ENCODE measurements at regions not wholly inside any gene's neighbourhood (a gene's known extent, or its start where the extent isn't known, plus 50 kb on each side); places are given as distances from the start of the nearest gene placed in this dataset.

GRCh38 chr2:155424518-155424917, 726.0 kb downstream of the KCNJ3 start:
- Histone ChIP-seq H3K36me3 (no peaks in the 10 kb centered on the region), H3K4me3 (no peak overlapping the region), H3K9me3 (no peaks in the 10 kb centered on the region), H3K4me1 (no peaks in the 10 kb centered on the region), H3K27me3 (no peaks in the 10 kb centered on the region), H3K27ac (no peak overlapping the region)
- DNase-seq (no peak), ATAC-seq (no peak)
- TF ChIP-seq CTCF (IDR thresholded peaks at IDR 0.05), result no peak
- no peak for TF ChIP-seq POLR2A (IDR thresholded peaks at IDR 0.05)
- 62 to 80% (median 73%) methylated on average over 2 of the region's 2 CpGs for WGBS, 4 donors
- intact Hi-C loops (cut with DNase I), result no loop called here

DNA sequence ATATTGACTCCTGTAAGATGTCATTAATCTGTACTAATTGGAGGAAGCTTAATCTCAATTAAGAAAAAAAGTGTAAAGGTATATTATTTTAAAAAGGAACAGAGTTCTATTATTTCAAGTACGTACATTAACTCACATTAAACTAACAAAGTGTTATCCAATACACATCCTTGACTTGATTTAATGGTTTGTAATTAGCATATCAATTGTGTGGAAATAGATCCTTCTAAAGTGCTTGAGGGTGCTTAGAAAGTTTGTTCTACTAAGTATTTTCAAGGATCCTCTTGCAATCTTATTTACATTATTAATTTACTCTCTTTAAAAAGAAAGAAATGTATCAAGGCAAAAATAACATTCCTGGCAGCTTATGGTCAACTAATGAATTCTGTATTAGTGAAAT, 720.3 kb downstream of the KCNJ3 start:
- DNase-seq (no peak), ATAC-seq (no peak)
- H3K9me3 ChIP-seq, result peaks cover 0 to 9% (median 0%) of the 10 kb centered on the region in 12 donors
- no peak overlapping the region for H3K4me3 ChIP-seq
- intact Hi-C loops (cut with DNase I), result no loop called here
- H3K36me3 ChIP-seq, result no peaks in the 10 kb centered on the region
- TF ChIP-seq POLR2A (IDR thresholded peaks at IDR 0.05) (no peak), CTCF (IDR thresholded peaks at IDR 0.05) (no peak)
- no peaks in the 10 kb centered on the region for H3K4me1 ChIP-seq
- no peaks in the 10 kb centered on the region for H3K27me3 ChIP-seq
- H3K27ac ChIP-seq, result no peak overlapping the region
- WGBS, 4 donors, result 73 to 85% (median 80%) methylated on average over 1 of the region's 1 CpG

DNA sequence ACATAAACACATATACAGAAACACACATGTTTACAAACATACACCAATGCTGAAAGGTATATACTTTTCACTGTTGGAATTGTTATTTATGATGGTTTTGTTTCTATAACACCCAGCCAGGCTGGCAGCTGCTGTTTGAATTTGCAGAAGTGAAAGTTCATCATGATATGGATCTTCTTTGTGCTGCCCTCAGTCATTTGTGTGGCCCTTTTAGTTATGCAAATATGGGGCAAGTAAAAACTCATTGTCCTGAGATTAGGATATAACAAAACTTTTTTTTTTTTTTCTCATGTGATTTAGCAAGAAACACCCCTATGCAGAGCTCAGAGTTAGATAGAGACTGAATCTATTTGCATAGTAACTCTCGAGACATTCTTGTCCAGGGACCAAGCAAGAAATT, 714.1 kb downstream of the KCNJ3 start:
- DNase-seq (no peak), ATAC-seq (no peak)
- H3K36me3 ChIP-seq, result no peaks in the 10 kb centered on the region
- intact Hi-C loops (cut with DNase I), result no loop called here
- peaks cover 0 to 9% (median 0%) of the 10 kb centered on the region in 12 donors for H3K9me3 ChIP-seq
- no peak overlapping the region for H3K4me3 ChIP-seq
- 75 to 87% (median 82%) methylated on average over 1 of the region's 1 CpG for WGBS, 4 donors
- no peak for TF ChIP-seq POLR2A (IDR thresholded peaks at IDR 0.05)
- no peak for TF ChIP-seq CTCF (IDR thresholded peaks at IDR 0.05)
- H3K27ac ChIP-seq, result no peak overlapping the region
- H3K4me1 ChIP-seq, result no peaks in the 10 kb centered on the region
- no peaks in the 10 kb centered on the region for H3K27me3 ChIP-seq

DNA sequence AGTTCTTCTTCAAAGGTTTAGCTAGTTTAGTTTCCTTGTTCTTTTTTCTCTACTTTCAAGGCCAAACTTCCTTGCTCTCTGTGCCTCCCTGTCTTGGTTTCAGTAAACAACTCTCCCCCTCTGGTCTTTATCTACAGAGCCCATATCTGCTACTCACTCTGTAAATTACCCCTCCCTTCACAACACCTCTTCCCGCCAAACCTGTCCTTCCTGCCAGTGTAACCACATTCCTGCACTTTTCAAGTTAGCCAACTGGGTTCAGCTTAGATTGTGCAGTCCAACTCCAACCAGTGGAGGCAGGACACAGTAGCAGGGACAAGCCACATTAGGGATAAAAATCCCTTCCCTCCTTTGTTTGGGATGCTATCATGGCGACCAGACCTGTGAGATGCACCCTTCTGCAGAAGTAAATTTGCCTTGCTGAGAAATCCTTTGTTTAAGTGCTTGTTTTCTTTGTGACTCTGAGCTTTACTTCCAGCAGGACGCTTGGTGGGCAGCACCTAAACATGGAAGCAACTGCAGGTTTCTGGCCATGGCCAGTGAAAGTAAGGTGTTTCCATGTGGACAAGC, 706.0 kb downstream of the KCNJ3 start:
- ATAC-seq (no peak), DNase-seq (no peak)
- Histone ChIP-seq H3K27ac (no peak overlapping the region), H3K27me3 (no peaks in the 10 kb centered on the region), H3K9me3 (peaks cover 0 to 29% (median 12%) of the 10 kb centered on the region in 12 donors), H3K4me1 (no peaks in the 10 kb centered on the region), H3K4me3 (no peak overlapping the region), H3K36me3 (no peaks in the 10 kb centered on the region)
- 69 to 80% (median 74%) methylated on average over 3 of the region's 3 CpGs for WGBS, 4 donors
- TF ChIP-seq CTCF (IDR thresholded peaks at IDR 0.05), result no peak
- no peak for TF ChIP-seq POLR2A (IDR thresholded peaks at IDR 0.05)
- intact Hi-C loops (cut with DNase I), result no loop called here

Measured in heart left ventricle (tissue), 16 donors.